ENCODE measurements at regions not wholly inside any gene's neighbourhood (a gene's known extent, or its start where the extent isn't known, plus 50 kb on each side); places are given as distances from the start of the nearest gene placed in this dataset.
"Not testable (repeated sequence)": the region's sequence is repeated elsewhere in the genome, so short reads cannot be mapped to it uniquely, and the experiment has no call there.

GRCh38 chr5:2066373-2066772, 183.6 kb upstream of the IRX4 start:
- no peak for DNase-seq

GRCh38 chr5:2063380-2063779, 180.7 kb upstream of the IRX4 start:
- DNase-seq = not testable (repeated sequence)

GRCh38 chr5:2052687-2053086, 170.0 kb upstream of the IRX4 start:
- no peak for DNase-seq

GRCh38 chr5:2049876-2050275, 167.2 kb upstream of the IRX4 start:
- no peak for DNase-seq

DNA sequence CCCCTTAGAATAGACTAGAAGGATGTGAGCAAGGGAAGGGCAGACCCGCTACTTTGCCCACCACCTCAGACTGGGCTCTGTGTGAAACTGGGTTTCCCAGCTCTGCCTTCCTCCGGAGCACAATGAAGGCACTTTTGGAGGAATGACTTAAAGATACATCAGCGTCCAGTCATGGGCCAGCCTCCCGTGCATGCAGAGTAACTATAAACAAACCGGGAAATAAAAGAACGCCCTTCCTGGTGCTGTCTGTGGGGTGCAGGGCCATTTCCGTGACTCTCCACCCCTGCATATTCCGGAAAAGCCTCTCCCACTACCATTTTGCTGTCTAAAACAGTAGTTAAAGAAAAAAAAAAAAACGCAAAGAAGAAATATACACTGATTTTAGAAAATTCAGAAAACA, 165.9 kb upstream of the IRX4 start:
- no peak for DNase-seq

DNA sequence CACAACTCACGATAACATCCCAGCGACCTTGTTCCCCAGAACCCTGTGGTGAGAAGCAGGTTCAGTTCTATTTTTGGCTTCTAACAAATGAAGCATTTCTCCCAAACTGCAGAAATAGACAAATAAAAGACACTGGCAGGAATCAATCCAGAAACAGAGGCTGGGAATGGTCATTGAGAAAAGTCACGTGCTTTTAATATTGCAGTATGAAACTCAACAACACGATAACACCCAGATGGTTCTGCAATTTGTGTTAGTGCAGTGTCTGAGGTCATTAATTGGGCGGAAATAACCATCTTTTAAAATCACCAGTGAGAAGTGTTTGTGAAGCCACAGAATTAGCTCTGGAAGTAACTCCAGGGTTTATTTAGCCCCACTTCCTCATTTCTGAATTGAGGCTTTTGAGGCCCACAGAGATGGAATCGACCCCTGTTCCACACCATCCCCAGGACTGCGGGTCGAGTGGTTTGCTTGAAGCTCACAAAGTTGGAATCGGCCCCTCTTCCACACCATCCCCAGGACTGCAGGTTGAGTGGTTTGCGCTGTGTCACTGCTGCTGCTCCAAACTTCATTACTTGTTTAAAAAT, 164.7 kb upstream of the IRX4 start:
- DNase-seq = no peak

DNA sequence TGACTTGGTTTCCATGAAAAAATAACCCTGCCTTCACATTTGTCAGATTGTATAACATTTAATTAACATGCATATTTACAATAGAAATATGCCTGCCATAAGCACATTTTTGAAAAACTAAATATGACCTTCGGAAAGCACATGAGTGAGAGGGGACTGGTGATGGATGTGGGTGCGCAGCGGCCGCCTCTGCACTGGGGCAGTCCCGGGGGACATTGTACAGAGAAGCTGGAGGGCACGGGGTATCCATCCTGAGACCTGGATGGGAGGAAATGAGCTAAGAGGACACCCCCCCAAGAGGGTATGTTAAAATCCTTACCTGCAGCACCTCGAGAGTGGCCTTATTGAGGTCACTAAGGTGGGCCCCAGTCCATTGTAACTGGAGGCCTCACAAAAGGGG, 161.3 kb upstream of the IRX4 start:
- DNase-seq = no peak

DNA sequence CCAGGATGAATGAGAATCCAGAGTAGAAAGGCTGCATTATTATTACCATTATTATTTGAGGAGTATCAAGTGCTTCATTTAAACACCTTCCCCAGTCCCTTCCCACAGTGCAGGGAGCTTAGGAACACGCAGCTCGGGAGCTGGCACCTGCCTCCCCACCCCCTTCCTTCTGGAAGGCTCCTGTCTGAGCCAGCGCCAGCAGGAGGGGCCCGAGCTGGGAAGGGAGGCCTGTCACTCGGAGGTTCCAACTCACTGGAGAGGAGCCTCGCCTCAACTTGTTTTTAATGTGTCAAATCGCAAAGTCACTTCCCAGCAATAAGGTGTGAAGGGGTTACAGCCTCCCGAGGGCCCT, 156.4 kb upstream of the IRX4 start:
- DNase-seq = peak; percentile 10

DNA sequence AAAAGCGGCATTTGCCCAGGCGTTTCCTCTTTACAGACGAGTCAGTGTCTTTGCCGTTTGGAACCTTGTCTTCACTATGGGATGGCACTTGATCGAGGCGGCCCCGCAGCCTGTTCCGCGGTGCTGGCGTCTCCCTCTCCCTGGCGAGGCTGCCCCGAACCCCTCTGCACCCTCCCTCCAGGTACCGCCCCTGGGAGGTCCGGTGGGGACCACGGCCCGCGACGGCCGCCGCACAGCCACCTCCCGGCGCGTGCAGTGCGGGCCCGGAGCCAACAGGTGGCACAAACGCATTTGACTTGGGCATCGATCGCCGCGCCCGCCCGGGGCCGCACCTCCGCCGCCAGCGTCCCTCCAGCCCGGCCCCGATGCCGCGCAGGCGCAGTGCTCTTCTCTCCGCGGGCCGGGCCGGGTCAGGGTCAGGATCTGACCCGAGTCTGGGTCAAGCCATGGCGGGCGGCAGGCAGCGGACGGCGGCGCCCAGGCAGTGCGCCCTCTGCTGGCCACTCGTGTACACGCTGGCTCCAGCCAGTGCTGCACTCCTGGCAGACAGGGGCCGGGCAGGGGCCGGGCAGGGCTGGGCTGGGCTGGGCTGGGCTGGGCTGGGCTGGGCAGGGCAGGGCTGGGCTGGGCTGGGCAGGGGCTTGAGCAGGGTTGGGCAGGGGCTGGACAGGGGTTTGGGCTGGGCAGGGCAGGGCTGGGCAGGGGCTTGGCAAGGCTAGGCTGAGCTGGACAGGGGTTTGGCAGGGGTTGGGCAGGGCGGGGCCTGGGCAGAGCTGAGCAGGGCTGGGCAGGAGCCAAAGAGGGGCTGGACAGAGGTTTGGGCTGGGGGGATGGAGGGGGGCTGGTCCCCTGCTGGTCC, 155.8 kb upstream of the IRX4 start:
- DNase-seq = peak; percentile 78

GRCh38 chr5:2036885-2037284, 154.2 kb upstream of the IRX4 start:
- DNase-seq = no peak

DNA sequence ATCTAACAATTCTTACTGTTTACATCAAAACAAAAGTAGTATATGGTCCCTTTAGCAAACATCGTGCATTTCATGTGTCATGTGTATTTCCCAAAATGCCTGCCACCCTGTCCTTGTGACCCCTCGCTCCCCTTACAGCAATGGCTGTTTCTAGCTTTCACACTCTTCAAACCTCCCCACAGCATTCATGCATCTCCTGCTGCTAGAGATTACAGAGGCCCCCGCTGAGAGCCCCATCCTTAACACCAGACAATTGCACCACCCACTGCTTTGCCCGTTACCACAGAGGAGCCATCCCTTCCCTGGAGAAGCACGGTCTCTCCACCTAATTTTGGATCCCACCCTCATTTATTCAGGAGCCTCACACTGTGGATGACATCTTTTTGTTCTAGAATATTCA, 149.7 kb upstream of the IRX4 start:
- no peak for DNase-seq

GRCh38 chr5:2031581-2031980, 148.9 kb upstream of the IRX4 start:
- DNase-seq = no peak

GRCh38 chr5:2030131-2030530, 147.4 kb upstream of the IRX4 start:
- DNase-seq = no peak

- no peak for DNase-seq
Measured at GRCh38 chr5:2029206-2029605, 146.5 kb upstream of the IRX4 start.

DNA sequence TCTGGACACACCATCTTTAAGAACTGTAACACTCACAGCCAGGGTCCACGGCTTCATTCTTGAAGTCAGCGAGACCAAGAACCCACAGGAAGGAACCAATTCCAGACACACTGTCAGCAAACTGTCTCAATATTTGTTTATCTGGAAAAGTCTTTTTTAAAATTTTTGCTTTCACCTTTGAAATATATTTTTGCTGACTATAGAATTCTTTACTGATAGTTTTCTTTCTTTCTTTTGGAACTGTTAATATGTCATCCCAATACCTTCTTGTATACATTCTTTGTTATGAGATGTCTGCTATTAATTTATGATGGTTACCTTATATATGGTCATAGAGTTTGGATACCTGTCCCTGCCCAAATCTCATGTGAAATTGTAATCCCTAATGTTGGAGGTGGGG, 145.1 kb upstream of the IRX4 start:
- no peak for DNase-seq

DNA sequence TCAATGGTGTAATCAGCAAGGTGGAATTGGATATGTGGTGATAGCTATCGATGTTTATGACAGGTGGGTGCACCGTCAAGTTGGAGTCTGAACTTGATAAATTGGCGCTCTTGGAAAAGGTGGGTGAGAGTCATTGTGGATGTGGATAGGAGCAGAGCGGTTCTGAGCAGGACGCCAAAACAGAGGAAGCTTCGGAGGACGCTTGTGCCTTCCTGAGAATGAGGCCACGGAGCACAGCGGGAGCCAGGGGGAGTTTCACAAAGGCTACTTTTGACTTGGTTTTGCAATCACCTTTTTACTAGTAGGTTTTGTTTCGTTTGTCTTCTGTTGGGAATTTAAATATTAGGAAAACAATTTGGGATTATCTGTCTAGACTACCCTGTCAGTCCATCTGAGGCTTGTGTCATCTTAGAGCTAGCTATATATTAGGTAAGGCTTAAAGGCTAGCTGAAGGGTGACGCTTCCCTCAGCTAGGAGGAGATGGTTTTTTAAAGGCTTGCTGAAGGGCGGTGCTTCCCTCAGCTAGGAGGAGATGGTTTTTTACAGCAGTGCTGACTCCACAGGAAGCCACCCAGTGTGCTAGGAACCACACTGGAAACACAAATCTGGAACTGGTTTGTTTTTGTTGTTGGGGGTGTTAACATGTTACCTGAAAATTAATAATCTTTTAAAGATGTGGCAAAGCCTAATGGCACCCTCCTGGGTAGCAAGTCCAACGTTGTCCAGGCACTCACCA, 142.4 kb upstream of the IRX4 start:
- DNase-seq = no peak

- no peak for DNase-seq
Measured at GRCh38 chr5:2023196-2023595, 140.5 kb upstream of the IRX4 start.

GRCh38 chr5:2022436-2022835, 139.7 kb upstream of the IRX4 start:
- no peak for DNase-seq

DNA sequence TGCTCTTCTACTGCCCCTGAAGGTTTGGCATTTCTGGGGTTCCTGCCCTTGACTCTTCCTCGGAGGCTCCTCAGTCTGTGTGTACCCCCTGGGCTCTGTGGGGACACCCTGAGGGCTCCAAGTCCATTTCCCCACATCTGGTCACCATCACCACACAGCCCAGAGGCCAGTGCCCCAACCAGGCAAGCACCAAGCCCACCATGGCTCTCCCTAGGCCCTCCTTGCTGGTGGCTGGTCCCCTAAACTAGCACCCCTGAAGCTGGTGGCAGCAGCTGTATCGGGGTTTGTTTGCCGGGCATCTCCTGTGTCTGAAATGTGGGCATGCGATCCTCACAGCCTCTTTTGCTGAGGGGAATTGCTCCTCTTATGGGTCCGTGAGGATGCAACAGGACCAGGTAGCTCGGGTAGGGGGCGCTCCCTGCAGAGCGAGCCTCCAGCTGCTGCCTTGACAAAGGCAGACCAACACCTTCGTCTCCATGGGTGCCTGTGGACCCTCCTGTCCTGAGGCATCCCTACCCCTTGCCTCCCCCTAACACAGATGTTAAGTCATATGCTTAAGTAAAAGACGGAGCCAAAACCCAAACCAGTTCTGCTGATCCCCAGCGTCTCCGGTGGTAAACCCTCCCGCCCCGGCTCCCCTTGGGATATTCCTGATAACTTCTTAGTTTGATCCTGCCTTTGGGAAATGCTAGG, 138.9 kb upstream of the IRX4 start:
- no peak for DNase-seq

DNA sequence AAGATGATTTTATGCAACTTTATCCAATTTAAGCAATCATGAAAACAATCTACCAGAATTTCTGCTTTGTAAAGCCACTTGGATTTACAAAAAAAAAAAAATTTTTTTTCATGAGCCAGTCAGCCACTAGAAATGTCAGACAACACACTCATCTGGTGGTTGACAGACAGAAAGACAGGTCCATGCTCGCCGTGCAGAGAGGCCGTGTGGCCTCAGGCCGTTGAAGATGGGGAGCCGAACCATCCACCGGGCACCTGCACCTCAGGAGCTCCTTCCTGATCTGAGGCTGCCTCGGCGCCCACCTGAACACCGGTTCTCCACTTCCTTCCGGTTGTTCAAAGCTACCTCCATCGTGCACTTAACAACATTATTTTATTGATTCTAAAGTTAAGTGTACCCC, 138.0 kb upstream of the IRX4 start:
- DNase-seq = no peak

GRCh38 chr5:2019716-2020115, 137.0 kb upstream of the IRX4 start:
- DNase-seq = no peak

- no peak for DNase-seq
Measured at GRCh38 chr5:2018390-2018724, 135.6 kb upstream of the IRX4 start.

DNA sequence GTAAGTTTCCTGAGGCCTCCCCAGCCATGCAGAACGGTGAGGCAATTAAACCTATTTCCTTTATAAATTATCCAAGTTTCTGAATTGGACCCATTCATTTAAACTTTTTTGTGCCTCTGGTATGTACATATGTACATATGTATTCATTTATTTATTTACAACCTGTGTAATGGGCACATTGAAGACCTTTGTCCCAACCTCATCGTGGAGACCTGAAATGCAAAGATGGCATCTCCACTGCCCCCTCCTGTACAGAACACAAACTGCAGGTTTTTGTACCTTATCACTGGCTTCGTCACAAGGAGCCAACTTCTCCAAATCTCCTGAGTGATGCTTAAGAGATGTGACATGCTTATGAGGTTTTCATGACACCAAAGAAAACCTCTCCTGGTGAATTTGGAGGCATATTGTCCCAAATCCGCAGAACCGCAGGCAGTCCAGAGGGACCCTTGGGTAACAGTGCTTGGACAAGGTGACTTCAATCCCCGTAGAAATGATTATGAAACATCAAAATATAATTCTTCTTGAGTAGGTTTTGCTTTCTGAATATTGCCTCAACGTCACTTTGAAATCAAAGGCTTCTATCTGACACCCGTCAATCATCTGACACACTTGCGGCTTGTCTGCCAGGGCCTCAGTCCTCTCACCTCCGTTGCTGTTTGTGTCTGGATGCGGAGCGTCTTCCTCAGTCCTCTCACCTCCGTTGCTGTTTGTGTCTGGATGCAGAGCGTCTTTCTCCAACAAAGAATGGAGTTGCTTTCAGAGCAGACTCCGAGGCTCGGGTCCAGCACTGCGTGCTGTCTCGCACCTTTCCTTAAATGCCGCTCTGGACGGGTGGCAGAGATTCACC, 135.0 kb upstream of the IRX4 start:
- peak; percentile 5 for DNase-seq
